ENCODE measurements at regions not wholly inside any gene's neighbourhood (a gene's known extent, or its start where the extent isn't known, plus 50 kb on each side); places are given as distances from the start of the nearest gene placed in this dataset.

DNA sequence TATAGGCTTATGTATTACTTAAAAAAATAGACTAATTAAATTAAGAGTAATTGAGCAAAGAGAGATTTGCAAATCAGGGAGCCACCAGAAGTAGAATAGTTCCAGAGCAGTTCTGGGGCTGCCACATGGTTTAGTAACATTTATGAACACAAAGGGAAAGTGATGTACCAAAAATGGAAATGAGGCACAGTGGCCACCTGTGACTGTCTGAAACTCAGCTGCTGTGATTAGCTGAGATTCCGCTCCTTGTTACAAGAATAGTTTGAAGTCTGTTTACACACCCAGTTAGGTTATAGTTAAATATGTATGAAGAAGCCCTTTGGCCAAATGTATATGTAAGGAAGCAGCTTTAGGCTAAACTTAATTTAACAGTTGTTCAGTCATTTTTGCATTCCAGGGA, 901.5 kb upstream of the CHORDC1 start:
- no peak overlapping the region for H3K4me3 ChIP-seq (ENCODE audit: control extremely low read depth in 1 of 5, extremely low read depth in 1 of 5, insufficient read depth in 1 of 5, low read depth in 2 of 5, low read length in 4 of 5)
- ATAC-seq (ENCODE audit: low read depth) (no peak), DNase-seq (no peak)
- H3K9me3 ChIP-seq (ENCODE audit: control extremely low read depth in 1 of 3, control insufficient read depth in 2 of 3, insufficient read depth in 1 of 3, low read length in 2 of 3), result no peaks in the 10 kb centered on the region
- H3K27ac ChIP-seq (ENCODE audit: low read length in 2 of 2), result no peak overlapping the region
- Mint-ChIP-seq H3K4me1 (no peaks in the 10 kb centered on the region), H3K27me3 (no peaks in the 10 kb centered on the region), H3K9me3 (ENCODE audit: insufficient read depth) (peaks cover 6% of the 10 kb centered on the region), H3K4me3 (no peak overlapping the region), H3K27ac (no peak overlapping the region)
- no peak for TF ChIP-seq EZH2 (IDR thresholded peaks at IDR 0.05; ENCODE audit: borderline replicate concordance, insufficient read depth, low read depth, low read length, poor library complexity, severe bottlenecking)
- TF ChIP-seq, protein P1, sequence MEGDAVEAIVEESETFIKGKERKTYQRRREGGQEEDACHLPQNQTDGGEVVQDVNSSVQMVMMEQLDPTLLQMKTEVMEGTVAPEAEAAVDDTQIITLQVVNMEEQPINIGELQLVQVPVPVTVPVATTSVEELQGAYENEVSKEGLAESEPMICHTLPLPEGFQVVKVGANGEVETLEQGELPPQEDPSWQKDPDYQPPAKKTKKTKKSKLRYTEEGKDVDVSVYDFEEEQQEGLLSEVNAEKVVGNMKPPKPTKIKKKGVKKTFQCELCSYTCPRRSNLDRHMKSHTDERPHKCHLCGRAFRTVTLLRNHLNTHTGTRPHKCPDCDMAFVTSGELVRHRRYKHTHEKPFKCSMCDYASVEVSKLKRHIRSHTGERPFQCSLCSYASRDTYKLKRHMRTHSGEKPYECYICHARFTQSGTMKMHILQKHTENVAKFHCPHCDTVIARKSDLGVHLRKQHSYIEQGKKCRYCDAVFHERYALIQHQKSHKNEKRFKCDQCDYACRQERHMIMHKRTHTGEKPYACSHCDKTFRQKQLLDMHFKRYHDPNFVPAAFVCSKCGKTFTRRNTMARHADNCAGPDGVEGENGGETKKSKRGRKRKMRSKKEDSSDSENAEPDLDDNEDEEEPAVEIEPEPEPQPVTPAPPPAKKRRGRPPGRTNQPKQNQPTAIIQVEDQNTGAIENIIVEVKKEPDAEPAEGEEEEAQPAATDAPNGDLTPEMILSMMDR (IDR thresholded peaks at IDR 0.05), result no peak
- no peak overlapping the region for H3K9ac ChIP-seq (ENCODE audit: low read length)
- H3K79me2 ChIP-seq (ENCODE audit: control insufficient read depth, insufficient read depth, low read length), result no peaks in the 10 kb centered on the region
- ChIA-PET CTCF (no interaction called here), POLR2A (no interaction called here)
- WGBS (ENCODE audit: insufficient coverage), result no CpG with 5 or more reads among the region's 1 CpG
- H3K4me2 ChIP-seq (replicated peaks; ENCODE audit: low read depth, low read length, poor library complexity, severe bottlenecking), result no peak overlapping the region
- intact Hi-C loops (cut with micrococcal nuclease), result no loop called here
- no peak overlapping the region for H2AFZ ChIP-seq (ENCODE audit: insufficient read depth, low read depth, low read length, poor library complexity, severe bottlenecking)
- no peaks in the 10 kb centered on the region for H3K4me1 ChIP-seq (ENCODE audit: control insufficient read depth in 2 of 2, insufficient read depth in 2 of 2, low read length in 2 of 2)
- H3K27me3 ChIP-seq (replicated peaks in 1 of 4; ENCODE audit: control extremely low read depth in 1 of 4, control insufficient read depth in 3 of 4, insufficient read depth in 4 of 4, low read length in 3 of 4), result no peaks in the 10 kb centered on the region
- no peaks in the 10 kb centered on the region for H4K20me1 ChIP-seq (ENCODE audit: control insufficient read depth, insufficient read depth, low read length, poor library complexity, severe bottlenecking)
- H3K36me3 ChIP-seq (replicated peaks in 1 of 2; ENCODE audit: control extremely low read depth in 1 of 2, control insufficient read depth in 1 of 2, extremely low read depth in 1 of 2, insufficient read depth in 2 of 2, low read length in 1 of 2), result no peaks in the 10 kb centered on the region

- H4K20me1 ChIP-seq (ENCODE audit: control insufficient read depth, insufficient read depth, low read length, poor library complexity, severe bottlenecking), result no peaks in the 10 kb centered on the region
- ATAC-seq (ENCODE audit: low read depth) (no peak), DNase-seq (no peak)
- TF ChIP-seq, protein P1 (IDR thresholded peaks at IDR 0.05), result no peak
- no peak for TF ChIP-seq EZH2 (IDR thresholded peaks at IDR 0.05; ENCODE audit: borderline replicate concordance, insufficient read depth, low read depth, low read length, poor library complexity, severe bottlenecking)
- H3K4me1 ChIP-seq (ENCODE audit: control insufficient read depth in 2 of 2, insufficient read depth in 2 of 2, low read length in 2 of 2), result no peaks in the 10 kb centered on the region
- Mint-ChIP-seq H3K27ac (no peak overlapping the region), H3K27me3 (no peaks in the 10 kb centered on the region), H3K9me3 (ENCODE audit: insufficient read depth) (peaks cover 5% of the 10 kb centered on the region), H3K4me1 (no peaks in the 10 kb centered on the region), H3K4me3 (no peak overlapping the region)
- H3K4me3 ChIP-seq (ENCODE audit: control extremely low read depth in 1 of 5, extremely low read depth in 1 of 5, insufficient read depth in 1 of 5, low read depth in 2 of 5, low read length in 4 of 5), result no peak overlapping the region
- no peaks in the 10 kb centered on the region for H3K27me3 ChIP-seq (replicated peaks in 1 of 4; ENCODE audit: control extremely low read depth in 1 of 4, control insufficient read depth in 3 of 4, insufficient read depth in 4 of 4, low read length in 3 of 4)
- no peaks in the 10 kb centered on the region for H3K9me3 ChIP-seq (ENCODE audit: control extremely low read depth in 1 of 3, control insufficient read depth in 2 of 3, insufficient read depth in 1 of 3, low read length in 2 of 3)
- H3K79me2 ChIP-seq (ENCODE audit: control insufficient read depth, insufficient read depth, low read length), result no peaks in the 10 kb centered on the region
- H3K27ac ChIP-seq (ENCODE audit: low read length in 2 of 2), result no peak overlapping the region
- WGBS (ENCODE audit: insufficient coverage), result no CpG with 5 or more reads among the region's 1 CpG
- H3K9ac ChIP-seq (ENCODE audit: low read length), result no peak overlapping the region
- intact Hi-C loops (cut with micrococcal nuclease), result no loop called here
- no peak overlapping the region for H2AFZ ChIP-seq (ENCODE audit: insufficient read depth, low read depth, low read length, poor library complexity, severe bottlenecking)
- ChIA-PET CTCF (no interaction called here), POLR2A (no interaction called here)
- no peaks in the 10 kb centered on the region for H3K36me3 ChIP-seq (replicated peaks in 1 of 2; ENCODE audit: control extremely low read depth in 1 of 2, control insufficient read depth in 1 of 2, extremely low read depth in 1 of 2, insufficient read depth in 2 of 2, low read length in 1 of 2)
- no peak overlapping the region for H3K4me2 ChIP-seq (replicated peaks; ENCODE audit: low read depth, low read length, poor library complexity, severe bottlenecking)
Measured at GRCh38 chr11:91115116-91115515, 892.3 kb upstream of the CHORDC1 start.
